Inflammatory macrophage treated with lipopolysaccharide for 4 hours (primary cell): ENCODE measurements at regions not wholly inside any gene's neighbourhood (a gene's known extent, or its start where the extent isn't known, plus 50 kb on each side); places are given as distances from the start of the nearest gene placed in this dataset.

Source experiments
- DNase-seq: peaks from one replicate; pipeline ENCODE4 v3.0.0-alpha.2; 2020

DNA sequence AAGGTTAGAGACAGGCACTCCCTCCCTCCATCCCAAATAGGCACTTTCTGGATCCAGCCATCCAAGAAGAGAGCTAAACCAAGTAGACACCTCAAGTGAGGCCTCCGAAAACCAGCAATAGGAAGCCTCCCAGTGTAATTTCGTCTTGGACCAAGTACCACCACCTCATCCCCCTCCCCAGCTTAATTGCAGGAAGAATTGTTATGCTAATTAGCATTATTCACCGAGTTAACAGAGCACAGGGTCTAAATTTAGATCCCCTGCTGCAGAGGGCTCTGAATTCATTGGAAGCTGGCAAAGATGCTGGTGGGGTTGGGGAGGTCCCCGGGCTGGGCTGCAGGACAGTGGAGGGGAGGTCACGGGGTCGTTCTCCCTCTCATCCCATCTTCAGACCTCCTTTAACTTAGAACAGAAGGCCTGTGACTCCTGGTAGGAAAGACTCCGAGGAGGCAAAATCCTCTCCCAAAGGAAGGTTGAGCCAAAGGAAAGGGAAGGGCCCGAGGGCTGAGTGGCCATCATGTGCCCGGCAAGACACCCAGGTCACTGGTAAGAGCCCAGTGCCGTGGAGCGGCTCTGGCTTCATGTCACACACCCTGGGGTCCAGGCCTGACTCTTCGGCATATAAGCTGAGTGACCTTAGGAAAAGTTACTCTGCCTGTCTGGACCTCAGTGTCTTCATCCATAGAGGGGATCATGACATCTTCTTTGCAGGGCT is 209.2 kb upstream of the GRIK3 start:
- no peak for DNase-seq

DNA sequence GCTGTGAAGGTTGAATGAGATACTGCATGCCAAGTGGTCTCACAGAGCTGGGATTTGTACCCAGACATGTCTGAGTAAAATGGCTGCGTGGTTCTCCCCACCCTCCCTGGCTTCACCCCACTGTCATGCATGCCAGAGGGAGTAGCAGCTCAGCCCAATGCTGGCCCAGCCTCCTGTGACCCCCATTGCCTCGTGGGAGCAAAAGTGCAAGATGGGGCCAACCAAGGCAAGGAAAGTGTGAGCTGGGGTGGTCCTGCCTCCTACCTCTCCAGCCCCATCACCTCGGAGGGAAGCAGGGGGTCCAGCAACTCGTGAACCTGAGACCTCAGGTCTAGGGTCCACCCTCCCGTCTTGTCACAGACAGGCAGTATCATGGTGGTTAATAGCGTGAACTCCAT is 209.8 kb upstream of the GRIK3 start:
- DNase-seq = no peak

DNA sequence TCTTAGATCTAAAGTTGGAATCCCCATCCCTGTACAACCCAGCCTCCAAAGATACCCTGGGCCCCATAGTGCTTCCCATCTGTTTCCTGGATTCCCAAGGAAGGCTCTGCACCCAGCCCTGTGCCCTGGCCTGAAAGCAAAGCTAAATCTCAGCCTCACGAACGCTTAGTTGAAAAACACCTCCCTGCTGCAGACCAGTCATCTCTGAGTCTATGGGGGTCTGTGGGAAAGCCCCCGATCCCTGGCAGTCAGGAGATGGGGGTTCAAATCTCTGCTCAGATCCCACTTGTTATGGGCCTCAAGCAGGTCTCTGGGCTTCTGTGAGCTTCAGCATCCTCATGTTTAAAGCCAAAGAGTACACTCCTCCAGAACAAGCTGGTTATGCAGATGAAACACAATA is 210.5 kb upstream of the GRIK3 start:
- no peak for DNase-seq

DNA sequence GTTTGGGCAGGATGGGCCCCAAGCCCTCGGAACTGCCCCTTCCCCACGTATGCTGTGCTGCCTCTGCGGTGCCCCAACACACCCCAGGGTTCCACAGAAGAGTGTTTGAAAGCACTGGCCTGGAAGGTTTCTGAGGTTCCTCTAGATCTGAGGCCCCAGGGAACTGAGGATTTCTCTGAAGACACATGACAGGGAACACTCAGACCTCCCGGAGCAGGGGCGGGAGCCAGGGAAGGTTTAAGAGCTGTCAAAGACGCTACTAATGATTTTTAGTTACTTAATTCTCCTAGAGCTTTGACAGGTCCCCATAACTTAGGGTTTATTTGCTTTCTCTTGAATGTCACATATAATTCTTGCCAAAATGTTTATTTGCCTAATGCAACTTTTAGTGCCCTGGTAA is 212.3 kb upstream of the GRIK3 start:
- no peak for DNase-seq

DNA sequence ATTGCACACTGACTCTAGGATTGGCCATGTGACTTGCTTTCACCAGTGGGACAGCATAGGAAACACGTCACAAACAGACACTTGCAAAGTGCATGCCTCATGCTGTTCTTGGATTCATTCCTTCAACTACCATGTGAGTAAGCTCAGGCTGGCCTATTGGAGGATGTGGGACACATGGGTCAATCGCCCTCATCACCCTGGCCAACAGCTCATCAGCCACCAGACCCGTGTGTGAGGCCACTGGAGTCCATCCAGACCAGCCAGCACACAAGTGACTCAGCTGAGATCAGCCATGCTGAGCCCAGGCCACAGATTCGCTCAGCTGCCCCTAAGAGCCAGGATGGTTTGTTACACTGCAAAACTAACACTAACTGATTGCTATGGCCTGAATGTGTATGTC is 216.1 kb upstream of the GRIK3 start:
- DNase-seq = no peak

DNA sequence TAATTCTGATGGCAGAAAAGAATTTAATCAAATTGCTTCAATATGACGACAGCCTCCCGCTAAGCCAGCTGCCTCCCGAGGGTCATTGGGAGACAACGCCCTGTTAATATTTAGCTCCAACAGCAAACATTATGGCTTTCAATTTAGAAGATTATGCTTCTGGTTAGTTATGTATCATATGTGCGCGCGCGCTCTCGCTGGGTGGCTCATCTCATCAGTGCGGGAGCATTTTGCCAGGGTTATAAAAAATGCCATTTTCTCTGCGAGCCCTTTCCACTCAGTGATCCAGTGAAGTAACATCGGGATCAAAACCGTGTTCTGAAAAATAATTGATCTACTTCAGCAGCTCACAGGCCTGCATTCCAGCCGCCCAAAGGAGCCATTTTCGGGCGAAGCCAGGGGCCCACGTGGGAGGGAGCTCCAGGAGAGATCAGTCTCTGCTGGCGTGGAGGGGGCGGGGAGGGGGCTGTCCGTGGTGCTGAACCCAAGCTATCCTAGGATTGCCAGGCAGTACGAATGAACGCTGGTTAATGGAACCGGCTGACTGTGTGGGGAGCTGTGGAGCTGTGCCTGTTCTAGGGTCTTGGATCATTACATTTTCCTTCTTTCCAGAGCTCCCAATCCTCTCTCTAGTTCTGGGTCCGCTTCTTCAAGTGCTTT is 219.1 kb upstream of the ZC3H12A start:
- DNase-seq = no peak

DNA sequence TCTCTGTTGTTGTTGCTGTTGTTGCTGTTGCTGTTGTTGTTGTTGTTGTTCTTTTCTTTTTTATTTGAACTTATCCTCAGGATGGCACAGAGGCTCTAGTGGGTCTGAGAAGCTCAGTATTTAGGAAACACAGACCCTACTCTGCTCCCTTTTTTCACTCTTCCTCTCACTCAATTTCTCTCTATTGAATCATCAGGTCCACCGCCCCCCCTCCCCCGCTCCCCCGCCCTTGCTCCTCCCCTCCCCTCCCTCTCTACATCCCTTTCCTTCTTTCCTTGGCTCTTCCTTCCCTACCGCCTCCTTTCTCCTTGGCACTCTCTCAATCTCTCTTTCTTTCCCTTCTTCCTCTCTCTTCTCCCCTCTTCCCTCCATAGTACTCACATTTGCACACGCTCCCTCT is 218.5 kb upstream of the ZC3H12A start:
- no peak for DNase-seq

DNA sequence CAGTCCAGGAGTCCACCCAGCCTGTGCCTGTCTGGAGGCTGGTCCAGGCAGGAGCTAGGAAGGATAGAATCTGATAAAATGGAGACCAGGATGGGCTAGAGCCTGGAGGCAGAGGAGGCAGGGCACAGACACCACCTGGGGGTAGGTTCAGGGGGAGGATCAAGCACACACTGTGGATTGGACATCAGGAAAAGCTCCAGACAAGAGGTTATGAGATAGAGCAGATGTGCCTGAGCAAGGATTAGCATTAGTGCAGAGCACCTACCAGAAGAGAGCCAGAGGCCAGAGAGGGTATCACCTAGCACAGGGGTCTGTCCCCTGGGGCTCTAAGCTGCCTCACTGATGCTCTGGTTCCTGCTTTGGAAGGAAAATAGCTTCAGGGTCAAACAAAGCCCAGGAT is 216.7 kb upstream of the ZC3H12A start:
- no peak for DNase-seq

DNA sequence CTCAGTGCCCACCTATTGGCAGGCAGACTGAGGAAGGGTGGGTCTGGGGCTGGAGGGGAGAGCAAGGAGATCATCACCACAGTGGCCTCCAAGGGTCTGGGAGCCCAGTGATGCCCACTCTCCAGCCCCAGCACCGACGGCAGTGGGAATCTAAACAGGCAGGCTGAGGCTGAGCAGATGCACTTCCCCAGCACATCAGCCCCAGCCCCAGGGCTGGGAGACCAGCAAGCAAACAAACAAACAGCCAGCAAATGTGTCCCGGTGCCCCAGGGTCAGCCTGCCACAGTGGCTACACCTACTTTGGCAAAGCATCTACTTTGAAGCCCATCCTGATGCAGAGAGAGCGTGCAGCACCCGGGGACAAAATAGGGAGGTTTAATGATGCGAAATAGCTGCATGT is 216.3 kb upstream of the ZC3H12A start:
- no peak for DNase-seq

DNA sequence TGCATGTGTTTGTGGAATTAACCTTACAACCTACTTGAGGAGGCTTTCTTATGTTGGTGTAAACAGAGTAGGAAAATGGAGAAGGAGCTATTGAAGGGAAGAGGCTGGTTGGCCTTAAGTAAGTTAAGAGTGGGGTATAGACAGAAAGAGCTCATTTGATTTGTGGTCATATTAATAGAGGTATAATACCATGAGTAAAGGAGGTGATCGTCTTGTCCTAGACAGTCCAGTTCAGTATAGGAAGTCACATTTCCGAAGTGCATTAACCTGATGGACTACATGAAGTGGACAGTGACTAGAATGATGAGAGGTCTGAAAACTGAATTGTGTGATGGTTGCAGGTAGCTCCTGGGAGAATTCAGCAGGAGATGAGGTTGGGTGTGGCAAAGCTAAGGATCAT is 215.4 kb upstream of the ZC3H12A start:
- DNase-seq = no peak

DNA sequence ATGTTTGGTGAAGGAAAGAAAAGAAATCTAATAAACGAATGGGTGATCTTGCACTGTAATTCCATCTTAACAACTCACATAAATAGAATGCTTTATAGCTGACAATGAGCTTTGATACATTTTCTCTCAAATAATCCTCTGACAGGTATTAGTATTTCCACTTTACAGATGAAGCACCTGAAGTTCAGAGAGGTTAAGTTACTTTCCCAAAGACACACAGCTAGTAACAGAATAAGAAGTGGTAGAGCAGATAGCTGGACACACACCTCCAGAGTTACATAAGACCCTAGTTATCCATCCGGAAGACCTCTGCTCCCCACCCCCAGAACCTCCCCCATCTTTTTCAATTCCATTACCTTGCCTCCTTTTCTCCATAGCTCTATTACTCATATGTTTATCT is 213.3 kb upstream of the ZC3H12A start:
- no peak for DNase-seq

DNA sequence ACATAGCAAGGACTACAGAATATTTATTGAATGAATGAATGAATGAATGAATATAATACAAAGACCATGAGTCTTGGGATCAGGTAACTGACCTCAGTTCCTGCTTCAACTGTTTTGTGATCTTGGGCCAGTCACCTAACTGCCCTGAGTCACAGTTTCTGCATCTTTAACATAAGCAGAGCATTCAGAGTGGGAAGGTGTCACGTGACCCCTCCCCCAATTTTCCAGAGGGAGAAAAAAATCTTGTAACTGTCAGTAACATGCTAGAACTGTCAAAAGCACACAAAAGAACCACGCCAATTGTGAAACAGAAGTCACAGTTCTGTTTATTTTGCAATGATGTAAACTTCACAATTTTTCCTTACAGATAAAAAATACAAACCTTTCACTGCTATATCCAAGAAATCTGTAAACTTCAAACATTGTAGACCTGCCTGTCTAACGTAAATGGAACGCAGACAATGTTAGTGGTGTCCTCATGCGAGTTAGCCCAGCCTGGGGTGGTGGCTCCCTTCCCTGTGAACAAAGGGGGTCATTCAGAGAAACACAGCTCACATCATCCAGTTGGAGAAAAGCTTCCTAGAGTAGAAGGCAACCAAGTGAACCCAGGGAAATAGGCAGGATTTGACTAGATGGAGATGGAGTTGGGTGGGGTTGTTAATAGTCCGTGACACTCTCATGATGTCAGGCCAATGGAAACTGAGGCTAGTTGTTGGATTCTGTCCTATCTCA is 211.8 kb upstream of the ZC3H12A start:
- DNase-seq = no peak

DNA sequence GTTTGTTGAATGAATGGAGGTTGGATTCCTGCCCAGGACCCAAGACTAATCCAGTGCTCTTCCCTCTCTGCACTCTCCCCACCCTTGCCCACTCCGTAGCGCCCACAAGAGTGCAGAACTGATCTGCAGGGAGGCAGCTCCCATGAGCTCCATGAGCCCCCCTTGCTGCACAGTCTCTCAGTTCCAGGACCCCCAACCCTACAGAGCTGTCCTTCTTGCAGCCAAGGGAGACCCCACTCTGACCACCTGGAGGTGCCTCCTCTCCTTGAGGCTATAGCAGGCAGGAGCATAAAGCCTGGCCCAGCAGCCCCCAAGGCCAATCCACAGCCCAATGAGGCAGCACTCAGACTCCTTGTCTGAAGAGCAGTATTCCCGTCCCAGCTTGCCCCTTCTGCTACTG is 209.2 kb upstream of the ZC3H12A start:
- no peak for DNase-seq

DNA sequence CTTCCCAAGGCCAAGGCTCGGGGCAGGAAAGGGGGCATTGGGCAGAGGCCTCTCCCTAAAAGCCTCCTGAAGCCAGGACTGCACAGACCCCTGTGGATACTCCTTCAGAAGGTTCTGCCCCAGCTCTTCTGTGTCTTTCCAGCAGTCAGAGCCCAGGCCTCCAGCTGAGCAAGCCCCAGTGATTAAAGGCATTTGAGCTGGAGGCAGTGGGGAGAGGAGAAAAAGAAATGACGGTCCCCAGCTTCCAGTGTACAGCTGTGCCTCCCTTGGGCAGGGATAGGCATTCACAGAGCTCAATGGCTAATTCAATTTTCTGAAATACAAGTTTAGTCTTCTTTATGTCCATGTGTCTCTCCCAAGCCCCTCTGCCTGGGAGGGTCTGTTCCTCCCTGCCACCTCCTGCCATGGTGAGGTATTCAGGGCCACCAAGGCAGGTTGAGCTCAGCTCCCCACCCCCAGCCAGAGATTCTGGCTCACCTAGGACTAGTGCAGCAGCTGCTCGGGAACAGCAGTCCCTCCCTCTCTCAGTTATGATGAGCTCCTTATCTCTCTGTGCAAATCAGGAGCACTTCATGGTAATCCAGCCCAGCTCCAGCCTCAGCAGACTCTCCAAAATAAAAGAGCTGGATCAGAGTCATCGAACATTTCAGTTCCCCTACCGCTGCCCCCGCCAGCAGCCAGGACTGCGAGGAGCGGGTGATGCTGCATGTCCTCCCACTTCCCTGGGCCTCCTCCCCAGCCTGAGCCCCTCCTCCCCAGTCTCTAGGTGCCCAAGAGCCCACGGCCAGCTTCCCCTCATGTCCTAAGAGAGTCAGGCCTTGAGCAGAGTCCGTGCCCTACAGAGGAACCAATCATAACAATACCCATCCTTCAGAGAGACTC is 208.4 kb upstream of the ZC3H12A start:
- no peak for DNase-seq

DNA sequence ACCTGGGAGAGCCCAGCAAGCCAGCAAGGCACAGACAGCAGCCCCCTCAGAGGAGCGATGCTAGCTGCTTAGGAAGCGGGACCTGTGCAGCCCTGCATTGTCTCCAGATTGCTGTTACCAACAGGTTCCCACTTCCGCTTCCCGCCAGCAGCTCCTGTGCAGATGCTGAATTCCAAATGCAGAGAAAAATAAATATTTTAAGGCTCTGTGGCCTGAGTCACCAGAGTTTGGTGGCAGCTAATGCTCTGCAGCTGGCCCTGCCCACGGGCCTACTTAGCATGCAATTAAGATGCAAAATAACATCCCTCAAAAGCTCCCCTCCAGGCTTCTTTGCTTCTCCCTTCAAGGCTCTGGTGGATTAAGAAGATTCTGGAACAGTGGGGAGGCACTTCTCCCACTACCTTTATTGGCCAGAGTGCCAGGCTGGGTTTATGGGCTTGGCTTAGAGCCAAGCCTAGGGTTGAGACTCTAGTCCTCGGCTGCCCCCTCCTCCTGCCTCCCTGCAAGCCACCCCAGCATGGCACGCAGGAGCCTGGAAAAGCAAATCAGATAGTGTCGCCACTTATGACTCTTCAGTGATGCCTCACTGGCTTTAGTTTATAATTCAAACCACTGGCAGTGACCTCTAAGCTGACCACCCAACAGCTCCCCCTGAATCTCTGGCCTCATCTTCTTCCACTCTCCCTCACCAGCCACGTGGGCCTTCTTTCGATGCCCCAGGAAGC is 207.1 kb upstream of the ZC3H12A start:
- DNase-seq = no peak

DNA sequence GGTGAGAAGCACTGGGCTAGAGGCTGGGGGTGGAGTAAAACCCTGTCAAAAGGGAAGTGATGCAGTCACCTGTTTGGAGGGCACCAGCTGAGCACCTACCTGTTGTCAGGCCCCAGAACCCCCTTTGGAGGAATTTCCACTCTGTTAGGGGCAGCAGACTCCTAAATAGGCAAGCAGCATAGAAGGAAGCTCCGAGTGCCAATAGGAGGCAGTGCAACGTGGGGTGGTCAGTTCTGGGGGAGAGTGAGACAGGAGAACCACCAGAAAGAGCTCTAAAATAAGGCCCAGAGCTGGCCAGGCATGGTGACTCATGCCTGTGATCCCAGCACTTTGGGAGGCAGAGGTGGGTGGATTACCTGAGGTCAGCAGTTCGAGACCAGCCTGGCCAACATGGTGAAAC is 203.7 kb upstream of the ZC3H12A start:
- no peak for DNase-seq

DNA sequence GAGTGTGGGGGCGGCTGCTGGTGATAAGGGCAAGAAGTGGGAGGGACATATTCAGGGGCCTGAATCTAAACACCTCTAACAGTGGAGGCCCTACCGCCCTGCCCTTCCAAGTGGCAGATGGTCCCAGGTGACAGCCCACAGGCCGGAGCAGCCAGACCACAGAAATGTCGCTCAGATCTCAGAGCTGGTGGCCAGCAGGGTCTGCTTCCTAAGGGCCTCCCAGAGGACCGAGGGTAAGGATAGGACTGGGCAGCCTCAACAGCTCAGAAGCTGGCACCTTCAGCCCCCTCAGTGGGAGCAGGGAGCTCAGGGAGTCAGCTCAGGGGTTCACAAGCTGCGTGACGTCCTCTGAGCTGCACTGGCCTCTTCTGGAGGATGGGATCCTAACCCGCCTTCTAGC is 201.8 kb upstream of the ZC3H12A start:
- DNase-seq = no peak

DNA sequence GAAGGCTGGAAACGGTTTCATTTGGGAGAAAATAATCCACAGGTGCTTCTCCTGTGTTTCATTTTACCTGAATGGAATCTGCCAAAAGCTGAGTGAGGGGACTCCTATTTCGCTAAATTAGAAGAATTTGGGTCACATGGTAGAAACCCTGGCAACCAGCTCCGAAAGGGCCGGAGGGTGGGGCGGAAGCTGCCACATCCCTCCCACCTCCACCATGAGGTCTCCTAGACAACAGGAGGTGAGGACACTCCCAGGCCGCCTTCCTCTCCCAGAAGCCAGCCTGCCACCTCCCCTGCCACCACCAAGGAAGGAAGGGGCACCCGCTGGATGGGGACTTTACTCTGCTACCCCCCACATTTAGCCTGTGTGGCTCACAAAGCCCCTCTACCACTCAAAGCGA is 199.9 kb upstream of the ZC3H12A start:
- DNase-seq = no peak

DNA sequence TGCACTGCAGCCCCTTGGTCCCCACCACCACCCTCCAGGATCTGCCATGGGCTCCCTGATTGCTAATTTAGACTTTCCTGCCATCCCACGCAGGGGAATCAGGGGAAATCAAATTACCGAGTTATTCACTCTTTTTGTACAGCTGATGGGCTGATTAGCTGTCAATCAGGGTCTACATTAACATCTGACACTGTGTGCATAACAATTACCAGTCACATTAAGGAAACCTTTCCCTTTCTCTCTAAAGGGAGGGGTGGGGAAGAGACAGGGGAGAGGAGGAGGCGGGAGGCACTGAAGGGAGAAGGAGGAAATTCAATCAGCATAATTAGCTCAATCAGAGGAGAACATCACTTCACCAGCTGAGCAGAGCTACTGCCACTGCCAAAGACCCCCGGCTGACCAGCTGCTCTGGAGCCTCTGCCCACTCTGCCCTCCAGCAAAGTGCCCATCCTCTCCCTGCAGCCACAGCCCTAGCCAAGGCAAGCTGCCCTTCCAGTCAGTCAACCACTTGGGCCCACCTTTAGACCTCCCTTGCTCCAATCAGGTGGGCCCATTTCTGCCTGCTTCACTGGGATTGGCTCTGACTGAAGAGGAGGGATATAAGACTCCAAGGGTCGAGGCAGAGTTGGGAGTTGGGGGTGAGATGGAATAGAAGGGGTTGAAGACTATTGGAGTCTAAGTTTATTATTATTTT is 199.3 kb upstream of the ZC3H12A start:
- DNase-seq = no peak

DNA sequence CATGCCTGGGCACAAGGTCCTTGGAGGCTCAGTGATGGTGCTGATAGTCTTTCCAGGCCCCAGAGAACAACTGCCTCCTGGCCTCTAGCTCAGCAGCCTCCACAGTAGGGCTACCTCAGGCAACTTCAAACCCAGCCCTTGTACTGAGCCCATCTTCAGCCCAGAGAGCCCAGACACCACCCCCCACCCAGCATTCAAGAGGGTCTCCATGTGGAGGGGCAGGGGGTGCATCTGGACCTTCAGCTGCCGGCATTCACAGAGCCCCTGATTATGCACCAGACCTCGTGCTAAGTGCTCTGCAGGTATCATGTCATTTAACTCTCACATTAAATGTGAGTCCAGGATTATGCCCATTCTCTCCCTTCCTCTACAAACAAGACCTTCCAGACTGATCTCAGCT is 197.0 kb upstream of the ZC3H12A start:
- no peak for DNase-seq

DNA sequence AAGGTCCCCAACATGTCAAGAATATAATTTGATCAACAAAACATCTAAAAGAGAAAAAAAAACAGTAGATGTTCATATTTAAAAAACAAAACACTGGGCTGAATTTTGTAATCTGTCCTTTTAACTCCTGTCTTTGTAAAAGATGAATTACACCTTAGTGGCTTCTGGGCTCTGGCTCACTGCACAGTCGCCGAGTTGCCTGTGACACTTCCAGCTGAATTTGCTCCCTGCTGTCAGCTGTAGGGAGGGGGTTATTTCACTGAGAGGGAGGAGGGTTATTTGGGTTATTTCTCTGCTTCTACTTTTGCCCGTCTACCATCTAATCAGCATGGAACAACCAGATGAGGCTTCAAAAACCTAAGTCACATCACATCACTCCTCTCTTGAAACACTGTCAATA is 193.0 kb upstream of the ZC3H12A start:
- DNase-seq = no peak

DNA sequence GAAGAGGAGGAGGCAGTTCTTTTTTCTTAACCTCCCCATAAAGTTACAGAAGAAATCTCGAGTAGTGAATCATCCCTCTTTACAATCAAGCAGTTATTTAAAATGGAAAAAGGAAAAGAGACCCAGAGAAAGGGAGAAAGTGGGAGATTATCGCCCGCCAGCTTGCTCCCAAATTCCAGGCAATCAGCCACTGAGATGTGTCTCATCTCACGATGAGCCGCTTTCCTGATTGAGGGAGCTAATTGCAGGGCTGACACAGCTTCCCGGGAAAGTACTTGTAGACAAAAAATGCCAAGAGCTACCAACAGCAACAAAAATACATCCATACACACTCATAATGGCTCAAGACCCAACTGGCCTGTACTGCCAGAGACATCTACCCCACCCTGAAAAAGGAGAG is 191.6 kb upstream of the ZC3H12A start:
- DNase-seq = no peak
